DMS 273 (cell line): ENCODE measurements at regions not wholly inside any gene's neighbourhood (a gene's known extent, or its start where the extent isn't known, plus 50 kb on each side); places are given as distances from the start of the nearest gene placed in this dataset.
A peak's percentile ranks its signal among the peaks of the same experiment; 100 is the strongest.

Experiments used
- DNase-seq: peaks from one replicate; lab custom pipeline; 2025; ENCODE audit not compliant: unreplicated experiment; lab: John Stamatoyannopoulos, UW

- DNase-seq, result no peak
Observed at GRCh38 chr21:15233611-15234010, 168.8 kb upstream of the NRIP1 start.

GRCh38 chr21:15236111-15236510 lies 171.3 kb upstream of the NRIP1 start:
- DNase-seq, result no peak

GRCh38 chr21:15240848-15241247 lies 176.0 kb upstream of the NRIP1 start:
- DNase-seq, result no peak

- peak; percentile 6 for DNase-seq
Observed at GRCh38 chr21:15241997-15242736, 177.4 kb upstream of the NRIP1 start.

GRCh38 chr21:15242906-15243305 lies 178.1 kb upstream of the NRIP1 start:
- DNase-seq, result no peak

- DNase-seq, result no peak
Observed at GRCh38 chr21:15243406-15243805, 178.6 kb upstream of the NRIP1 start.

- DNase-seq, result no peak
Observed at GRCh38 chr21:15247613-15248012, 182.8 kb upstream of the NRIP1 start.

- DNase-seq, result peak; percentile 3
Observed at GRCh38 chr21:15249285-15249993, 184.6 kb upstream of the NRIP1 start.

- peak; percentile 11 for DNase-seq
Observed at GRCh38 chr21:15250384-15250783, 185.6 kb upstream of the NRIP1 start.

- DNase-seq, result no peak
Observed at GRCh38 chr21:15252431-15252830, 187.6 kb upstream of the NRIP1 start.

GRCh38 chr21:15254111-15254510 lies 189.3 kb upstream of the NRIP1 start:
- no peak for DNase-seq

- DNase-seq, result no peak
Observed at GRCh38 chr21:15255261-15255660, 190.5 kb upstream of the NRIP1 start.

GRCh38 chr21:15255763-15256162 lies 191.0 kb upstream of the NRIP1 start:
- no peak for DNase-seq

- no peak for DNase-seq
Observed at GRCh38 chr21:15256996-15257395, 192.2 kb upstream of the NRIP1 start.

GRCh38 chr21:15257646-15258045 lies 192.8 kb upstream of the NRIP1 start:
- DNase-seq, result no peak

- DNase-seq, result no peak
Observed at GRCh38 chr21:15259824-15260223, 195.0 kb upstream of the NRIP1 start.

GRCh38 chr21:15260604-15261003 lies 195.8 kb upstream of the NRIP1 start:
- no peak for DNase-seq

GRCh38 chr21:15264084-15264665 lies 199.4 kb upstream of the NRIP1 start:
- DNase-seq, result peak; percentile 2

GRCh38 chr21:15272171-15272570 lies 207.4 kb upstream of the NRIP1 start:
- DNase-seq, result no peak

- no peak for DNase-seq
Observed at GRCh38 chr21:15272591-15272990, 207.8 kb upstream of the NRIP1 start.

- DNase-seq, result no peak
Observed at GRCh38 chr21:15273244-15273643, 208.4 kb upstream of the NRIP1 start.
